ENCODE measurements at regions not wholly inside any gene's neighbourhood (a gene's known extent, or its start where the extent isn't known, plus 50 kb on each side); places are given as distances from the start of the nearest gene placed in this dataset.

GRCh38 chr13:107456431-107456830, 758.9 kb downstream of the LIG4 start:
- DNase-seq: no peak

GRCh38 chr13:107452833-107453232, 762.5 kb downstream of the LIG4 start:
- DNase-seq: no peak

GRCh38 chr13:107450931-107451330, 764.4 kb downstream of the LIG4 start:
- peak; percentile 100 for DNase-seq

DNA sequence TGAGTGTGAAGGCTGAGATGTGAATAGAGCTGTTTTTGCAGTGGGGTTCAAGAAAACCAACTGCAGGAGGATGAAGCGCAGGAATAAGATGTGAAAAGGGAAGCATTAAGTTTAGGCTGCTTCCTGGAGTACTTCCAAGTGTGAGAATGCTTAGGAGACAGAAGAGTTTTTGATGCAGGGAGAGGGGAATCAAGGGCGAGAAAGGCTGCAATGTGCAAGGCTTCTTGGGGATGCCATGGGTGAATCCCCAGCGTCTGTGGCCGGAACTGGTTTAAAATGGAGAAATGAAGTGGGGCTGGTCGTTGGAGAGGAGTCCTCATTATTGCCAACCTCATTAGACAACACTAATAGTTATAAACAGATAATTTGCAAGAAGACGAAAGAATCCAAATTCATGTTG, 764.9 kb downstream of the LIG4 start:
- DNase-seq: peak; percentile 43

DNA sequence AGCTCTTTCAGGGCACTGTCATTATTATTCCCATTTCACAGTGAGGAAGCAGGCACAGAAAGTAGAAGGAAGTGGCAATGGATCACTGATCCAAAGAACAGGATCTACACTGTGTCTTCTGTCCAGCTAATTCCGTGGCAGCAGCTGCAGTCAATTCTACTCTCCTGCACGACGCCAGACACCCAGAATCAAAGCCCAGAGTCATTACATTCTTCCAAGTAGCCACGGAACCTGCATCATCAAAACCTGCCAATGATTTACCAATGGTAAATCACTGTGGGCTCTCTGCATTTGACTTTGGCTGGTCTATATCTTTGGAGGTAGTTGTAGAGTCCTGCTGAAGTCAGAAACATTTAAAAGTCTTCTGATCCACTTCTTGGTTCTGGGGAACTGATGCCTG, 767.7 kb downstream of the LIG4 start:
- no peak for DNase-seq

DNA sequence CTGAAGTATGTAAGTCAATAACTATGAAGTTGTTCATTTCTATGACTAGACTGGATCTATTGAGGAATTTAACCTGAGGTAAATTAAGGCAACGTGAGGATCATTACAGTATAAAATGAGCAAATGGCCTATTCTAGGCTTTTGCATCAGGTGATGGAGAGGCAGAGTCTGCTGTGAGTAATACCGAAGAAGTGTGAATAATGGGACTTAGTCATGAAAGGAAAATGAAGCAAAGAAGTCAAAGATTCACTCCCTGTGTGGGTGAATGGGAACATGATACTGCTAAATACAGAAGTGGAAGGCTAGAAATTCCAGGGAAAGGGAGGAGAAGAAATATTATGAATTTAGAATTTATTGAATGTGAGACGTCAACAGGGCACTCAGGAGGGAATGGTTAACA, 774.1 kb downstream of the LIG4 start:
- peak; percentile 92 for DNase-seq

DNA sequence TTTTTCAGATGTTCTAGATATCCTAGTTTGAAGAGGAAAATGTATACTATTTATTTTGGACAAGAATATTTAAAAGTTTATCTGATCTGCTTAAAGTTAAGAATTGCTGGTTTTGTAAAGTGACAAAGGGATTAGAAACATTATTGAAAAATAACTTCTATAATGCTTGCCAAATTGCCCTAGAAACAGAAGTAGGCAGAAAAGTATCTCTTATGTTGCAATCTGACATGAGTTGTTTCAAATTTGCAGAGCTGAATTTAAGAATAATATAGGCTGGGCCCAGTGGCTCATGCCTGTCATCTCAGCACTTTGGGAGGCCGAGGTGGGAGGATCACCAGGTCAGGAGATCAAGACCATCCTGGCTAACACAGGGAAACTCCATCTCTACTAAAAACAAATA, 777.1 kb downstream of the LIG4 start:
- no peak for DNase-seq

GRCh38 chr13:107434347-107434746, 781.0 kb downstream of the LIG4 start:
- DNase-seq: no peak

GRCh38 chr13:107427536-107427935, 787.8 kb downstream of the LIG4 start:
- no peak for DNase-seq

GRCh38 chr13:107422421-107422820, 792.9 kb downstream of the LIG4 start:
- DNase-seq: no peak

DNA sequence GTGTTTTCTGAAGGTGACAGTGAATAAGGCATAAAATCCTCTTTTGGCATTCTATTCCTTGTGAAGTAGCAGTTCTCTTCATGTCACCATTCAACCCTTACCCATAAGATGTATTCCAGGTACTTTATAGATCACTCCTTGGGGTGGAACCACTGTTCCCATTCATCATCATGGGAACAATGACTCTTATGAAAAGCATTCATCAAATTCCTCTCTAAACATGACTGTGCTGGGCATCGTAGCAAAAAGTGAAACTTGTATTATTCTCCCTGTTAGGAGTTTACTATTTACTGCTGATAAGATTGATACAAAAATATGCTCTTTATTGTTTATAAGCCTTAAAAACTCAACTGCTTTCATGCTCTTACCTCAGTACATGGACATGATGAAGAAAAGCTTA, 793.4 kb downstream of the LIG4 start:
- peak; percentile 76 for DNase-seq

DNA sequence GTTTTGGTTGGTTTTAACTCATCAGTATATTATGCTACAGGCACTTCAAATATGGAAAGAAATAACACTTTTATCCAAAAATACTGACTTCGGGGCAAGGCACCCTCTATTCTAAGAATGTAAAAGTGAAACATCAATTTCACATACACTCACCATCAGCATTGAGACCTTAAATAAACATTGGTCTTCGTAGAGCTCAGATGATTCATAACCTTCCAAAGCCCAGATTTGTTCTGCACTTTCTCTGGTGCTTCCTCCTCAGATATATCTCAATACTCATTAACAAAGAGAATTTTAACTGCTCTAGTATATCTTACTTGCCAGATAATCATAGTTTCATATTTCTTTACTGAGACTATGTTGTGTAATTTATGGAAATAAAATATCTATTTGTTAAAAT, 794.3 kb downstream of the LIG4 start:
- DNase-seq: peak; percentile 83

GRCh38 chr13:107413005-107413404, 802.3 kb downstream of the LIG4 start:
- DNase-seq: no peak

- DNase-seq: no peak
Measured at GRCh38 chr13:107407074-107407473, 808.3 kb downstream of the LIG4 start.

GRCh38 chr13:107395927-107396662, 819.2 kb downstream of the LIG4 start:
- DNase-seq: no peak

DNA sequence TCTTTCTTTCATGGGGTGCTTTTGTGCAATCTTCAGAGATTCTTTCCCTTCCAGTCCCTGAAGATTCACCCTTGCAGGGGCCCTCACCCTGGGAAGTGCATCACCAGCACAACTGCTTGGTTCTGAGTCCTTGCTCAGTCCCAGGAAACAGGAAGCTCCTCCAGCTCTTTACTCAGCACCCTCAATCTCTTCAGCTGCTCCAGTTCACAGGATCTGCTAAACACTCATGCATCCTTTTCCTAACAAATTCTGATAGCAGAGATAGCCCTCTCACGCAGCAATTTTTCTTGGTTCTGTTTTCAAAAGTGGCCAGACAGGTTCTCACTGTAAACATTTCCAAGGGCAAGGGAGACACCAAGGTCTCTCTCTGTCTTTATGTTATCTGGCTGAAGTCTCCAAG, 823.1 kb downstream of the LIG4 start:
- no peak for DNase-seq

DNA sequence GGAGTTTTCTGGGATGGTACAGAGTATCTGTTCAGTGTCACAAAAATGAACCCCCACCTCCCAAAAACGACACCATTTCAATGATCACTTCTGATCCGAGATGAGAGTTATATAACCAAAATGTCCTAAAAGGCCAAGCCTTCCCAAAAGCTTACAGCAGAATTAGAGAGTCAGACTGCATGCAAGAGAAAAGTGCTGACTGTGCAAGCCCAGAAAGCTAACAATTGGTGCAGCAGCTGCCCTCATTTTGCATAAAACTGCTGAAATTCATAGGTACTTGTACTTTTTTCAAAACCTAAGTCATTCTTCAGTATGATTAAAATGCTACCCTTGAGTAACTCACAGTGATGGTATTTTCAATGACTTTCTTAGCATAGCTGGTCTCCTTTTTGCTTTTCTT, 819.6 kb upstream of the ARGLU1 start:
- DNase-seq: no peak

- no peak for DNase-seq
Measured at GRCh38 chr13:107379407-107380155, 811.6 kb upstream of the ARGLU1 start.

DNA sequence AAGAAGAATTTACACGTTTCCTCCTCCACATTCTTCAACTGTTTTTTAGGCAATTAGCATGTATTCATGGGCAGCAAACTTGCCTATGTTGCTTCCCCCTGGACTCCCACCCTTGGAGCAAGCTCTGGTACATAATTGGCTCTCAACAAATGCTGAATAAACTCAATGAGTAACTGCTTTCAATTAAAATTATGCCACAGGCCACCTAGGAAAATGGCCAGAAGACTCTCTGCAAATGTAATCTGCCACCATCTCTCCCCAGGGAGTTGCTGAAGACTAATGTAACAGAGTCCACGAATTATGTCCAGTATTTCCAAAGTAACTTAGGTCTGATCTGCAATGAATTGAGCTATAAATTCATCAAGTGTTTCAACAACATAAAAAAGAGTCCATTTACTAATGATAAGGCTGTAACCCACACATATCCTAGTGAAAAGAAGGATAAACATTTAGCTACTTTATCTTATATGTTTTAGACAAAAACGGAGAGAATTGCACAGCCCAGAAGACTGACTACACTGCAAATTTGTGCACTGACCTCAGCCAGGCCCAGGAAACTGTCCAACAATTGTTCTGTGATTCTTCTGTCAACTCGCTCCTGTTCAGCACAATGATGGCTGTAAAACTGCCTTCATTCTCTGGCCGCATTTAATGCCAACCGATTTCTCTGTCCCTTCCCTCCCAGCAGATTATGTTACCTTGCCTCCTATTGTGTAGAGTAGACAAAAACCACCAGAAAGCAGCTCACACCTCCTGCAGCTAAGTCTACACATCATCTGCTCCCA, 808.6 kb upstream of the ARGLU1 start:
- no peak for DNase-seq

GRCh38 chr13:107375701-107376340, 807.9 kb upstream of the ARGLU1 start:
- DNase-seq: peak; percentile 17

DNA sequence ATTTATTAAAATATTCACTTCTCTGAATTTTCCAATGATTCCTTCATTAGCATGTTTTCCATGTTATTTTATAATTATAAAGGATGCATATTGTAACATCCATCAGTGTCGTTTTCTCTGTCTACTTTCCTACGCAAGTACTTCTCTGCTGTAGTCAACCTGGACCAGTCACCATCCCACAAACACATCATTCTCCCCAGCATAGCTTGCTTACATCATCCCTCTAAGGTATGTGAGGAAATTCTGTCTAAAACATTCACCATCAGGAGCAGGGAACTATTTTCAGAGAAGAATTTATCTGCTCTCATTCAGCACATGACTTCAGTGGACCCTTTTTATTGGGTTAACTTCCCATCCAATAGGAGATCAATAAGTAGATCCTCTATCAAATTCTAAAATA, 806.1 kb upstream of the ARGLU1 start:
- peak; percentile 65 for DNase-seq

- peak; percentile 95 for DNase-seq
Measured at GRCh38 chr13:107373551-107373950, 805.6 kb upstream of the ARGLU1 start.
